ENCODE measurements at regions not wholly inside any gene's neighbourhood (a gene's known extent, or its start where the extent isn't known, plus 50 kb on each side); places are given as distances from the start of the nearest gene placed in this dataset.

DNA sequence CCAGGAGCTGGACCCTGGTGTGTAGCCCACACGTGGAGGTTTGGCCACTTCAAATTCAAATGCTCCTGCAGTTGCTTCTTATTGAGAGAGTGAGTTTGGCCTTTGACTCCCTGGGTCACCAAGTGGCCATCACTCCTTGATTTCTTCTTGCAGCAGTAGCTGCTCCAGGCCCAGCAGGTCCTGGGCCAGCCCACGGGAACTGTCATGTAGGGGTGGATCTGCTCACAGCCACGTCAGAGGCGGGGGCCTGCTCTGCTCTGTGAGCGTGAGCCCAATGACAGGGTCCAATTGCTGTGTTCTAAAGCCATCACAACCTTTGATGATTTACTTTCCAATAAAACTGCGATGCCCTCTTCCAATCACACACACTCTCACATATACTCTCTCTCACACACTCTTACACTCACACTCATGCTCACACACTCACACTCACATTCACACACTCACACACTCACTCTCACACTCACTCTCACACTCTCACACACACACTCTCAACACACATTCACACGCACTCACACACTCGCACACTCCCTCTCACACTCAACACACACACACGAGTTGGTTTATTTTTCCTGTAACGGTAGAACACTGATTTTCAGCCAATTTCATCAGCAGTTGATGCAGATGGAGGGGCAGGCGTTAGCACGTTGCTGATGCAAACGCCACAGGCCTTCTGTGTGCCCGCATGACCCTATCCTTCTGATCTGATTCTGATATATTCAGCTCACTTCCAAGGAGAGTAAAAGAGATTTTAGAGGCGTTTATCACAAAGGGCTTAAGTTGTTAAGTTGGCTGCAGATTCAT is 210.7 kb upstream of the PPP2R2D start:
- Histone ChIP-seq H3K27me3 (ENCODE audit: control insufficient read depth in 1 of 2, insufficient read depth in 2 of 2, low read length in 2 of 2) (peaks cover 3 to 9% of the 10 kb centered on the region in 2 experiments; a peak in 4 of 5 replicates), H3K79me2 (ENCODE audit: insufficient read depth, low read length) (no peaks in the 10 kb centered on the region), H3K4me3 (replicated peaks in 1 of 3; ENCODE audit: insufficient read depth in 1 of 3, low read depth in 2 of 3, low read length in 3 of 3) (no peak overlapping the region), H3K4me1 (ENCODE audit: insufficient read depth, low read length) (no peaks in the 10 kb centered on the region), H3K4me2 (ENCODE audit: low read depth, low read length) (no peak overlapping the region), H4K20me1 (ENCODE audit: insufficient read depth, low read length) (no peaks in the 10 kb centered on the region), H3K9ac (ENCODE audit: insufficient read depth, low read depth, low read length) (no peak overlapping the region), H3K9me3 (ENCODE audit: low read length) (no peaks in the 10 kb centered on the region), H3K36me3 (replicated peaks in 1 of 2; ENCODE audit: control insufficient read depth in 1 of 2, insufficient read depth in 2 of 2, low read length in 2 of 2) (no peaks in the 10 kb centered on the region), H2AFZ (ENCODE audit: low read length) (no peak overlapping the region), H3K27ac (ENCODE audit: extremely low read length, insufficient read depth, low read length) (no peak overlapping the region)
- ChIA-PET CTCF (ENCODE audit: low intra/inter-chr PET ratio, low total read pairs) (no interaction called here), POLR2A (no interaction called here)
- DNase-seq (ENCODE audit: low spot score) (no peak), FAIRE-seq (no peak), ATAC-seq (no peak)
- intact Hi-C loops (cut with micrococcal nuclease; ENCODE audit: unreplicated experiment) (no loop called here), in situ Hi-C loops (cut with HindIII; ENCODE audit: extremely low pct_ligation_motif_present, low pct_unique_long_range_greater_than_20kb) (no loop called here)
- no TSS peak for BruUV-seq (replicated peaks)
- TF ChIP-seq HNF4A (CRISPR knock-in tag; IDR thresholded peaks at IDR 0.05) (no peak), YEATS4 (CRISPR knock-in tag; IDR thresholded peaks at IDR 0.05; ENCODE audit: borderline replicate concordance) (no peak), ZKSCAN1 (IDR thresholded peaks at IDR 0.05; ENCODE audit: low read length) (no peak), POLR2AphosphoS5 (IDR thresholded peaks at IDR 0.05; ENCODE audit: low read depth, low read length) (no peak)
- TF ChIP-seq, protein P1, sequence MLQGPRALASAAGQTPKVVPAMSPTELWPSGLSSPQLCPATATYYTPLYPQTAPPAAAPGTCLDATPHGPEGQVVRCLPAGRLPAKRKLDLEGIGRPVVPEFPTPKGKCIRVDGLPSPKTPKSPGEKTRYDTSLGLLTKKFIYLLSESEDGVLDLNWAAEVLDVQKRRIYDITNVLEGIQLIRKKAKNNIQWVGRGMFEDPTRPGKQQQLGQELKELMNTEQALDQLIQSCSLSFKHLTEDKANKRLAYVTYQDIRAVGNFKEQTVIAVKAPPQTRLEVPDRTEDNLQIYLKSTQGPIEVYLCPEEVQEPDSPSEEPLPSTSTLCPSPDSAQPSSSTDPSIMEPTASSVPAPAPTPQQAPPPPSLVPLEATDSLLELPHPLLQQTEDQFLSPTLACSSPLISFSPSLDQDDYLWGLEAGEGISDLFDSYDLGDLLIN (CRISPR knock-in tag; IDR thresholded peaks at IDR 0.05; ENCODE audit: borderline replicate concordance): no peak
- TF ChIP-seq, protein P2, sequence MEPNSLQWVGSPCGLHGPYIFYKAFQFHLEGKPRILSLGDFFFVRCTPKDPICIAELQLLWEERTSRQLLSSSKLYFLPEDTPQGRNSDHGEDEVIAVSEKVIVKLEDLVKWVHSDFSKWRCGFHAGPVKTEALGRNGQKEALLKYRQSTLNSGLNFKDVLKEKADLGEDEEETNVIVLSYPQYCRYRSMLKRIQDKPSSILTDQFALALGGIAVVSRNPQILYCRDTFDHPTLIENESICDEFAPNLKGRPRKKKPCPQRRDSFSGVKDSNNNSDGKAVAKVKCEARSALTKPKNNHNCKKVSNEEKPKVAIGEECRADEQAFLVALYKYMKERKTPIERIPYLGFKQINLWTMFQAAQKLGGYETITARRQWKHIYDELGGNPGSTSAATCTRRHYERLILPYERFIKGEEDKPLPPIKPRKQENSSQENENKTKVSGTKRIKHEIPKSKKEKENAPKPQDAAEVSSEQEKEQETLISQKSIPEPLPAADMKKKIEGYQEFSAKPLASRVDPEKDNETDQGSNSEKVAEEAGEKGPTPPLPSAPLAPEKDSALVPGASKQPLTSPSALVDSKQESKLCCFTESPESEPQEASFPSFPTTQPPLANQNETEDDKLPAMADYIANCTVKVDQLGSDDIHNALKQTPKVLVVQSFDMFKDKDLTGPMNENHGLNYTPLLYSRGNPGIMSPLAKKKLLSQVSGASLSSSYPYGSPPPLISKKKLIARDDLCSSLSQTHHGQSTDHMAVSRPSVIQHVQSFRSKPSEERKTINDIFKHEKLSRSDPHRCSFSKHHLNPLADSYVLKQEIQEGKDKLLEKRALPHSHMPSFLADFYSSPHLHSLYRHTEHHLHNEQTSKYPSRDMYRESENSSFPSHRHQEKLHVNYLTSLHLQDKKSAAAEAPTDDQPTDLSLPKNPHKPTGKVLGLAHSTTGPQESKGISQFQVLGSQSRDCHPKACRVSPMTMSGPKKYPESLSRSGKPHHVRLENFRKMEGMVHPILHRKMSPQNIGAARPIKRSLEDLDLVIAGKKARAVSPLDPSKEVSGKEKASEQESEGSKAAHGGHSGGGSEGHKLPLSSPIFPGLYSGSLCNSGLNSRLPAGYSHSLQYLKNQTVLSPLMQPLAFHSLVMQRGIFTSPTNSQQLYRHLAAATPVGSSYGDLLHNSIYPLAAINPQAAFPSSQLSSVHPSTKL (CRISPR knock-in tag; IDR thresholded peaks at IDR 0.05): no peak
- TF ChIP-seq, protein P3, sequence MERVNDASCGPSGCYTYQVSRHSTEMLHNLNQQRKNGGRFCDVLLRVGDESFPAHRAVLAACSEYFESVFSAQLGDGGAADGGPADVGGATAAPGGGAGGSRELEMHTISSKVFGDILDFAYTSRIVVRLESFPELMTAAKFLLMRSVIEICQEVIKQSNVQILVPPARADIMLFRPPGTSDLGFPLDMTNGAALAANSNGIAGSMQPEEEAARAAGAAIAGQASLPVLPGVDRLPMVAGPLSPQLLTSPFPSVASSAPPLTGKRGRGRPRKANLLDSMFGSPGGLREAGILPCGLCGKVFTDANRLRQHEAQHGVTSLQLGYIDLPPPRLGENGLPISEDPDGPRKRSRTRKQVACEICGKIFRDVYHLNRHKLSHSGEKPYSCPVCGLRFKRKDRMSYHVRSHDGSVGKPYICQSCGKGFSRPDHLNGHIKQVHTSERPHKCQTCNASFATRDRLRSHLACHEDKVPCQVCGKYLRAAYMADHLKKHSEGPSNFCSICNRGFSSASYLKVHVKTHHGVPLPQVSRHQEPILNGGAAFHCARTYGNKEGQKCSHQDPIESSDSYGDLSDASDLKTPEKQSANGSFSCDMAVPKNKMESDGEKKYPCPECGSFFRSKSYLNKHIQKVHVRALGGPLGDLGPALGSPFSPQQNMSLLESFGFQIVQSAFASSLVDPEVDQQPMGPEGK (CRISPR knock-in tag; IDR thresholded peaks at IDR 0.05): no peak
- 30% methylated on average over 12 of the region's 15 CpGs for WGBS (ENCODE audit: low lambda C conversion rate)
